GM23338 (cell line): ENCODE measurements at regions not wholly inside any gene's neighbourhood (a gene's known extent, or its start where the extent isn't known, plus 50 kb on each side); places are given as distances from the start of the nearest gene placed in this dataset.

Experiments used
- ATAC-seq: fragments of 200-7000 bp; cut with Tn5 transposase; 3 replicates; pipeline ENCODE4 v1.9.1; 2020
- DNase-seq: peaks from one replicate; pipeline ENCODE4 v3.0.0-alpha.2; 2015; ENCODE audit warnings: low spot score
- H2AFZ ChIP-seq: fragments of 200-600 bp; sonication (generic); 2 replicates; pipeline ENCODE4 v1.8.0; 2016; ENCODE audit warnings: antibody characterized with exemption, mild to moderate bottlenecking, moderate library complexity
- H3F3A ChIP-seq: fragments of 200-600 bp; sonication (generic); replicated peaks from 2 replicates; pipeline ENCODE4 v1.8.0; 2017; ENCODE audit warnings: antibody characterized with exemption, mixed run types, low read depth
- H3K27ac ChIP-seq: fragments of 200-600 bp; sonication (generic); 2 replicates; pipeline ENCODE4 v1.6.1; 2016; ENCODE audit warnings: low read depth
- H3K27me3 ChIP-seq: fragments of 200-600 bp; sonication (generic); 2 replicates; pipeline ENCODE4 v1.8.0; 2016; ENCODE audit warnings: mild to moderate bottlenecking, mixed run types, moderate library complexity; ENCODE audit not compliant: insufficient read depth
- H3K36me3 ChIP-seq: fragments of 200-600 bp; sonication (generic); 2 replicates; pipeline ENCODE4 v1.8.0; 2016; ENCODE audit warnings: mild to moderate bottlenecking; ENCODE audit not compliant: insufficient read depth
- H3K4me1 ChIP-seq: fragments of 200-600 bp; sonication (generic); 2 replicates; pipeline ENCODE4 v1.8.0; 2016; ENCODE audit warnings: mild to moderate bottlenecking, moderate library complexity; ENCODE audit not compliant: insufficient read depth
- H3K4me2 ChIP-seq: fragments of 200-600 bp; sonication (generic); 2 replicates; pipeline ENCODE4 v1.7.1; 2017; ENCODE audit warnings: mixed run types
- H3K4me3 ChIP-seq: fragments of 200-600 bp; sonication (generic); 2 replicates; pipeline ENCODE4 v1.6.1; 2016; ENCODE audit warnings: mixed run types
- H3K79me2 ChIP-seq: fragments of 200-600 bp; sonication (generic); replicated peaks from 2 replicates; pipeline ENCODE4 v1.8.0; 2017; ENCODE audit warnings: mild to moderate bottlenecking; ENCODE audit not compliant: insufficient read depth
- H3K9me2 ChIP-seq: fragments of 200-600 bp; sonication (generic); 2 replicates; pipeline ENCODE4 v1.8.0; 2017; ENCODE audit not compliant: insufficient read depth
- H4K20me1 ChIP-seq: fragments of 200-600 bp; sonication (generic); replicated peaks from 2 replicates; pipeline ENCODE4 v1.8.0; 2017; ENCODE audit warnings: mild to moderate bottlenecking; ENCODE audit not compliant: insufficient read depth
- H3K27ac Mint-ChIP-seq: 2 replicates; pipeline ENCODE4 v1.8.0; 2020; ENCODE audit warnings: inconsistent platforms, mild to moderate bottlenecking, moderate library complexity, mixed read lengths
- H3K27me3 Mint-ChIP-seq: 3 replicates; pipeline ENCODE4 v1.8.0; 2022; ENCODE audit warnings: low read depth, mild to moderate bottlenecking, moderate library complexity, mixed read lengths, inconsistent platforms; ENCODE audit not compliant: insufficient read depth, poor library complexity
- H3K36me3 Mint-ChIP-seq: 3 replicates; pipeline ENCODE4 v1.8.0; 2021; ENCODE audit warnings: low read depth, mild to moderate bottlenecking, inconsistent platforms, moderate library complexity, mixed read lengths
- H3K4me1 Mint-ChIP-seq: 3 replicates; pipeline ENCODE4 v1.8.0; 2020; ENCODE audit warnings: mild to moderate bottlenecking, inconsistent platforms, mixed read lengths
- H3K4me3 Mint-ChIP-seq: 3 replicates; pipeline ENCODE4 v1.8.0; 2021; ENCODE audit warnings: moderate library complexity, mild to moderate bottlenecking, inconsistent platforms, mixed read lengths
- H3K9me3 Mint-ChIP-seq: 3 replicates; pipeline ENCODE4 v1.8.0; 2020; ENCODE audit warnings: moderate library complexity, mild to moderate bottlenecking, inconsistent platforms, mixed read lengths
- ETS1 ChIP-seq: IDR thresholded peaks from 2 replicates; pipeline ENCODE4 v1.6.1; 2016; ENCODE audit warnings: antibody characterized with exemption
- EZH2 ChIP-seq: fragments of 200-600 bp; sonication (generic); IDR thresholded peaks from one replicate; pipeline ENCODE4 v1.8.0; 2017; ENCODE audit warnings: antibody characterized with exemption, mild to moderate bottlenecking, low read depth; ENCODE audit not compliant: unreplicated experiment
- EZH2phosphoT487 ChIP-seq: fragments of 200-600 bp; sonication (generic); IDR thresholded peaks from one replicate; pipeline ENCODE4 v1.8.1; 2018; ENCODE audit warnings: antibody characterized with exemption; ENCODE audit not compliant: unreplicated experiment
- JUNB ChIP-seq: IDR thresholded peaks from one replicate; pipeline ENCODE4 v1.6.1; 2016; ENCODE audit warnings: antibody characterized with exemption; ENCODE audit not compliant: unreplicated experiment
- POLR2AphosphoS5 ChIP-seq: IDR thresholded peaks from 2 replicates; pipeline ENCODE4 v1.6.1; 2016; ENCODE audit warnings: antibody characterized with exemption, low read depth
- ZNF331 ChIP-seq: fragments of 250-450 bp; sonication (Bioruptor Pico); IDR thresholded peaks from 2 replicates; pipeline ENCODE4 v1.5.0; 2020; ENCODE audit warnings: low read depth, mild to moderate bottlenecking, moderate library complexity
- ZNF462 ChIP-seq: fragments of 250-450 bp; sonication (Bioruptor Pico); IDR thresholded peaks from 2 replicates; pipeline ENCODE4 v1.5.0; 2020; ENCODE audit warnings: mild to moderate bottlenecking, moderate library complexity

- TF ChIP-seq ZNF462 (CRISPR knock-in tag) (no peak), ETS1 (no peak)
These were observed 55.9 kb upstream of the PITX1 start (continued) for GRCh38 chr5:135089912-135090311.

- H3K4me1 Mint-ChIP-seq, result peaks cover 3% of the 10 kb centered on the region; the same call in 1 of the 3 replicates
- H3K36me3 Mint-ChIP-seq, result no peaks in the 10 kb centered on the region
- Histone ChIP-seq H3K36me3 (no peaks in the 10 kb centered on the region), H3K4me2 (no peak overlapping the region), H3K9me2 (no peaks in the 10 kb centered on the region), H3F3A (no peaks in the 10 kb centered on the region), H3K79me2 (no peaks in the 10 kb centered on the region), H4K20me1 (no peaks in the 10 kb centered on the region), H2AFZ (no peak overlapping the region), H3K27me3 (no peaks in the 10 kb centered on the region), H3K4me3 (no peak overlapping the region), H3K27ac (no peak overlapping the region), H3K4me1 (no peaks in the 10 kb centered on the region)
- no peak for ATAC-seq
- no peaks in the 10 kb centered on the region; the same call in 2 of the 3 replicates for H3K9me3 Mint-ChIP-seq
- peaks cover 3% of the 10 kb centered on the region for H3K27me3 Mint-ChIP-seq
- DNase-seq, result no peak
- H3K27ac Mint-ChIP-seq, result no peak overlapping the region
- no peak overlapping the region for H3K4me3 Mint-ChIP-seq
- no peak for TF ChIP-seq POLR2AphosphoS5
- TF ChIP-seq ETS1, result no peak
- TF ChIP-seq ZNF462 (CRISPR knock-in tag), result no peak
- no peak for TF ChIP-seq JUNB
- TF ChIP-seq EZH2phosphoT487, result no peak
- no peak for TF ChIP-seq ZNF331 (CRISPR knock-in tag)
- TF ChIP-seq EZH2, result no peak
These were observed 54.9 kb upstream of the PITX1 start for GRCh38 chr5:135088911-135089310.
